ENCODE measurements at regions not wholly inside any gene's neighbourhood (a gene's known extent, or its start where the extent isn't known, plus 50 kb on each side); places are given as distances from the start of the nearest gene placed in this dataset.

DNA sequence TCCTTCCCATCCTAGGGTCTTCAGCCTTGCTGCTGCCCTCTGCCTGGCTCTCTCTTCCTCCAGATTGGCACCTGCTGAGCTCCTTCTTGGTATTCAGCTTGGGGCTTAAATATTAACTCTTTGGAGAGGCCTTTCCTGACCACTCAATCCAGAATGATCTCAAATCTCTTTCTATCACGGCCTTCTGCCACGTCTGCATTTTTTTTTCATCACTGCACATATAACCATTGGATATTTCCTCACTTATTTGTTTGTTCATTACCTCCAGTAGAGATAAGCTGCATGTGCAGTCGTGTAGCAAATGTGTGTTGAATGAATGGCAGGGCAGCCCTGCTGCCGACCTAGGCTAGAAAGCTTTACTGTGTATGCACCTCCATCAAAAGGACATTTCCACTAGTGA, 51.6 kb upstream of the MPP7 start:
- TF ChIP-seq GATA2 (IDR thresholded peaks at IDR 0.05; ENCODE audit: low read depth, low read length), result no peak
- TF ChIP-seq GATA3 (IDR thresholded peaks at IDR 0.05; ENCODE audit: low read depth, low read length), result no peak

DNA sequence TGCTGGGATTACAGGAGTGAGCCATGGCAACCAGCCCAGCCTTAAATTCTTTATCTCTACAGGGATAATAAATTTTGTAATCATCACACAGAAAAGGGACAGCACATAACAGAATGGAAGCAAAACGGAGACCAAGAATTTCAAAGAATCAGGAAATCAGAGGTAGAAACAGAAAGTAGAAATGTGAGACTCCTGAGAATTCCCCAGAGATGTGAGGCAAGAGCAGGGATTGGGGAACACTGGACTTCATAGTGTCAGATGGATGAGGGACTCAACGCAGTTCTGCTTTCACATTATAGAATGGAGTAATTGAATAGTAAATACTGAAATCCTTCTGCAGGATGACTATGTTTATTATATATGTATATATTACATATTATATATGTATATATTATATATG, 52.5 kb upstream of the MPP7 start:
- TF ChIP-seq GATA3 (IDR thresholded peaks at IDR 0.05; ENCODE audit: low read depth, low read length) (no peak), GATA2 (IDR thresholded peaks at IDR 0.05; ENCODE audit: low read depth, low read length) (no peak)

GRCh38 chr10:28359334-28359733, 56.5 kb upstream of the MPP7 start:
- TF ChIP-seq GATA3 (IDR thresholded peaks at IDR 0.05; ENCODE audit: low read depth, low read length) (no peak), GATA2 (IDR thresholded peaks at IDR 0.05; ENCODE audit: low read depth, low read length) (no peak)

DNA sequence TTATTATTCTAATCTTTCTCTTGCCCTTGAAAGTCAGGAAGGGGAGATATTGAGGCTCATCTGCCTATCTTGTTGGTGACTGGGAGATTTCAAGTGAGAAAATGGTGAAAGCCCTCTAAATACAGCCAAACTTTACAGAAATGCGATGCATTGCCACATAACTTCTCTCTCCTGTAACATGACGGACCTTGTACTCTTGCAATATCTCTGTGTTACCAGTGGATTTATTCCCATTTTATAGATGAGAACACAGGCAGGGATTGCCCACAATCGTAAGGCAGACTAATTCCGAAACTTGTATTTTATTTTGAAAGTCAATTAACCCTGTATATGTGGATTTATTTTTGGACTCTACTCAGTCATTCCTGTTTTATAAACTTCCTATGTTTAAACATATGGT, 57.3 kb upstream of the MPP7 start:
- TF ChIP-seq GATA3 (IDR thresholded peaks at IDR 0.05; ENCODE audit: low read depth, low read length) (no peak), GATA2 (IDR thresholded peaks at IDR 0.05; ENCODE audit: low read depth, low read length) (no peak)

DNA sequence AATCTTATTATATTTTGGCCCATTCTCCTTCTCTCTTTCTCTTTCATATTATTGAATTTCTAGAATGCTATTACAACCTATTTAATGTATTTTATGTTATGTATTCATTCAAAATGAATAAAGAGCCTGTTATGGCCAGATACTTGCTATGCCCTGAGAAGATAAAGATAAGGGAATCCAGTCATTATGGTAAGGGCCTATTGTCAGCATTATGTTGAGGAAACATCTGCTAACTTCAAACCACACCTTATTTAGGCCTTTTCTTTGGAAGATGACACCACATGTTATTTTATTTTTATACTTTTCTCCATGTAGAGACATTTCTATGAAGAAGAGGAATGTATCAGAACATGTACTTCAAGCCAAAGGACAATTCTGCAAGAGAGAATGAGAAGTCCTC, 60.5 kb upstream of the MPP7 start:
- TF ChIP-seq GATA2 (IDR thresholded peaks at IDR 0.05; ENCODE audit: low read depth, low read length), result no peak
- no peak for TF ChIP-seq GATA3 (IDR thresholded peaks at IDR 0.05; ENCODE audit: low read depth, low read length)

GRCh38 chr10:28365840-28366239, 63.0 kb upstream of the MPP7 start:
- TF ChIP-seq GATA3 (IDR thresholded peaks at IDR 0.05; ENCODE audit: low read depth, low read length) (no peak), GATA2 (IDR thresholded peaks at IDR 0.05; ENCODE audit: low read depth, low read length) (no peak)

DNA sequence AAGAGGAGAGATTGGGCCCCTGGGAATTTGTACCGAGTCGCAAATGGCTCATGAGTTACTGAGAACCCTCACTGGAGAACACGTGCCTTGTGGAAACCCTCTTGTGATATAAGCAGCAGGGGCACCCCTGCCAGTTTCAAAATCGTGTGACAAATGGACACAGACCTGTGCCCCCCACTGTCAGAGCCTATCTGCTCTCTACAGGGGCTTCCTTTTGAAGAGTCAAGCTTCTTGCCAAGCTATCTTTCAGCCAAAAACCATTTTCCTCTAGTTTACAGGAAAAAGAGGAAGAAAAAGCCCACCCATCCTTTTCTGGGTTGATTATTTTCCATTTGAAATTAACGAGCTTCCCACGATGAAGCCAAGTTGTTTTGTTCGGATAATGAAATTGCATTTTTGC, 64.1 kb upstream of the MPP7 start:
- TF ChIP-seq GATA2 (IDR thresholded peaks at IDR 0.05; ENCODE audit: low read depth, low read length), result no peak
- TF ChIP-seq GATA3 (IDR thresholded peaks at IDR 0.05; ENCODE audit: low read depth, low read length), result no peak

DNA sequence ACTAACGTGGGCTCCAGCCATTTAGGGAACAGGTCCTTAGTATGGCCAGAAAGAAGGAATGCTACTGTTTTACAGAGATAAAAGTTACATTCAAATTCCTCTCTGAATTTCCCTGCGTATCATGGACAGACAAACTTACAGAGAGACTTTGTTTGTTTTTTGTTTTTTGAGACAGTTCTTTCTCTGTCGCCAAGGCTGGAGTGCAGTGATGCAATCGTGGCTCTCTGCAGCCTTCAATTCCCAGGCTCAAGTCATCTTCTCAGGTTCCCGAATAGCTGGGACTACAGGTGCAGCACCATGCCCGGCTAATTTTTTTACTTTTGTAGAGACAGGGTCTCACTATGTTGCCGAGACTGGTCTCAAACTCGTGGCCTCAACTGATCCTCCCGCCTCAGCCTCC, 64.5 kb upstream of the MPP7 start:
- no peak for TF ChIP-seq GATA3 (IDR thresholded peaks at IDR 0.05; ENCODE audit: low read depth, low read length)
- no peak for TF ChIP-seq GATA2 (IDR thresholded peaks at IDR 0.05; ENCODE audit: low read depth, low read length)

GRCh38 chr10:28367929-28368484, 65.1 kb upstream of the MPP7 start:
- TF ChIP-seq GATA3 (IDR thresholded peaks at IDR 0.05; ENCODE audit: low read depth, low read length), result no peak
- TF ChIP-seq GATA2 (IDR thresholded peaks at IDR 0.05; ENCODE audit: low read depth, low read length), result no peak

DNA sequence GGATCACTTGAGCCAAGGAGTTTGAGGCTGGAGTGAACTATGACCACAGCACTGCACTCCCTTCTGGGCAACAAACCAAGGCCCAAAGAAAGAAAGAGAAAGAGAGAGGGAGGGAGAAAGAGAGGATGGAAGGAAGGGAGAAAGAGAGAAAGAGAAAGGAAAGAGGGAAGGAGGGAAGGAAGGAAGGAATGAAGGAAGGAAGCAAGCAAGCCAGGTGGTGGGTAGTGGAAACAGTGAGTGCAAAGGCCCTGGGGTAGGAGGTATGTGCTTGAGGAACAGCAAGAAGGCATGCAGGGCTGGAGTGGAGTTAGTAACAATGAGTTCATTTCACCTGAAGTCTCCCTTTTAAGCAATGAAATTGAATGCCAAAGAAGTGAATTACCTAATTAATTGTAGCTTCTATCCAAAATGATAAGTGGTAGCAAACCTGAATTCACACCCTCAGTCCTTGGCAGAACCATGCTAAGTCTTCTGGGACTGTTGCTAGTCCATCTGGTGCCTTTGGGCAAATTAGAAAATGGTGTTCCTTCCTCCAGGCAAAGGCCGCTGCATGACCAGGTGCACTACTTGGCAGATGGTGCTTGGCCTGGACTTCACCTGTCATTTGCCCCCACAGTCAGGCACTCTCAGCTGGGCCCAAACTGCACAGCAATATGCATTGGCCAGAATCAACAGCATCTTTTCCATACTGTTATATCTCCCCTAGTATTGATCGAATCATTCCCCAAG, 67.4 kb upstream of the MPP7 start:
- no peak for TF ChIP-seq GATA3 (IDR thresholded peaks at IDR 0.05; ENCODE audit: low read depth, low read length)
- no peak for TF ChIP-seq GATA2 (IDR thresholded peaks at IDR 0.05; ENCODE audit: low read depth, low read length)

DNA sequence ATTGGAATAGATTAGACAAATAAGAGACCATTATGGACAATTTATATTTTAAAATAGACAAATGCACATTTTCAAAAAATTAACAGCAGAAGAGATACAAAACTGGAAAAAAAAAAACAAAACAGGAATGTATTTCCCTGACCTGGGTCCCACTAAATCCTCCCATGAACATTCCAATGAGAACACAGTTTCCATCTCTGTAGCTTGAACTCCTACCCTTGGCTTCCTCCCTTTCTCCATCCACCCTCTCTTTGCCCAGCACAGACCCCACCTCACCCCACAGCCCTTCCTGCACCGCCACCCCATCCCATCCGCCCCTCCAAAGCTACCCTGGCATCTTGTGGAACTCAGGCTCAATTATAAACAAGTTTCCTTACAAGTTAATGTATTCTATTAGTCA, 71.2 kb upstream of the MPP7 start:
- TF ChIP-seq GATA2 (IDR thresholded peaks at IDR 0.05; ENCODE audit: low read depth, low read length), result no peak
- no peak for TF ChIP-seq GATA3 (IDR thresholded peaks at IDR 0.05; ENCODE audit: low read depth, low read length)

DNA sequence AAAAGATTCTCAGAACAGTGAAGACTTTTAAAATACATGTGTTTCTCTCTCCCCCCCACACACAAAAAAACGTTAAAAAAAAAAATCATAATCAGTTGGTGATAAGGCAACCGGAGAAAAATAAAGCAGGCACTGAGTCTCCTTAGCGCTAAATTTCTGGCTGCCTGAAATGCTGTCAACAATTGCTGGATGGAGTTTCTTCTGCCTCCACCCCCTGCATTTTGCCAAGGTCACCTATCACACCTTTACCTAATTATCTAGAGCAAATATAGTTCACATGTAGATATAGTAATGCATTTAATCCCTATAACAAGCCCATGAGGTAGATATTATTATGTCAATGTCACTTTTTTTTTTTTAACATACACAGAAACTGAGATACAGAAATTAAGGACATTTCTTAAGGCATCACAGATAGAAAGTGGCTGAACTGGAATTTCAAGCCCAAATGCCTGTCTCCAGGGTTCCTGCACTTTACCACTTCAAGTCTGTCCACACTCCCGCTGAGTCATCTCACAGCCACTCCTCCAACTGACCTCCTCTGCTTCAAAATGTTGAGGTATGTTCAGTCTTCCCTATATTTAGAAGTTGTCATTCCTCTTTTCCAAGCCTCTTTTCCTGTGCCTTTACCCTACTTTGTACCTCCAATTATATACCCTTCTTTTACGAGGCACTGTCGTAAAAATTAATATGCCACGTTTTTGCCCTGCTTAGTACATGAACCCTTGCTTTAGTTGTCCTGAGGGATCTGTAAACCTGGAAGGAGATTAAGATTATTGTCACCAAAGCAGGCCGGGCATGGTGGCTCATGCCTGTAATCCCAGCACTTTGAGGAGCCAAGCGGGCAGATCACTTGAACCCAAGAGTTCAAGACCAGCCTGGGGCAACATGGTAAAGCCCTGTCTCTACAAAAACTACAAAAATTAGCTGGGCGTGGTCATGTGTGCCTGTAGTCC, 72.8 kb upstream of the MPP7 start:
- no peak for TF ChIP-seq GATA3 (IDR thresholded peaks at IDR 0.05; ENCODE audit: low read depth, low read length)
- TF ChIP-seq GATA2 (IDR thresholded peaks at IDR 0.05; ENCODE audit: low read depth, low read length), result no peak

- TF ChIP-seq GATA2 (IDR thresholded peaks at IDR 0.05; ENCODE audit: low read depth, low read length) (no peak), GATA3 (IDR thresholded peaks at IDR 0.05; ENCODE audit: low read depth, low read length) (no peak)
These were observed 76.2 kb upstream of the MPP7 start for GRCh38 chr10:28378986-28379585.

- TF ChIP-seq GATA2 (IDR thresholded peaks at IDR 0.05; ENCODE audit: low read depth, low read length) (no peak), GATA3 (IDR thresholded peaks at IDR 0.05; ENCODE audit: low read depth, low read length) (no peak)
These were observed 78.6 kb upstream of the MPP7 start for GRCh38 chr10:28381466-28381865.

Data from SH-SY5Y (cell line).